ENCODE measurements at regions not wholly inside any gene's neighbourhood (a gene's known extent, or its start where the extent isn't known, plus 50 kb on each side); places are given as distances from the start of the nearest gene placed in this dataset.

DNA sequence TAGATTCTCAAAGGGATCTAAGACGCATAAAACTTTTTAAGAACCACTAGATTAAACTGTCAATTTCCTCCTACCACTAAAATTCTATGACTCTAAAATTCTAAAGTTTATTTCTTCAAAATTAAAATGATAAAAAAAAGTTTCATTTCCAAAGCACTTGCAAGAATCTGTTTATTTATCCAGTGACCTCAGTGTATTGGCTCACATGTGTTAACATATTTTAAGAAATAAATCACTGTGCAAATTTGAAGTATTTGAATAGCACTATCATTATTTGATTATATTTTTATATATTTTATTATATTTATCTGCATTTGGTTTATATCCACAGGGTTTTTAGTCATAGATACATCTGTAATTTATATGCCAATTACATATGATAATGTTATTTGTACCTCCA lies 62.2 kb upstream of the SLC12A2 start:
- no peak overlapping the region for H3K4me3 ChIP-seq (ENCODE audit: low read depth in 2 of 2, low read length in 2 of 2)
- no peak for ATAC-seq
- ChIA-PET CTCF (no interaction called here), POLR2A (no interaction called here)
- intact Hi-C loops (cut with micrococcal nuclease; ENCODE audit: unreplicated experiment) (no loop called here), in situ Hi-C loops (cut with HindIII; ENCODE audit: low pct_unique_long_range_greater_than_20kb, low sequenced_read_pairs) (no loop called here)
- peaks cover 6% of the 10 kb centered on the region; the same call in 1 of the 2 replicates for H3K9me3 ChIP-seq (ENCODE audit: control insufficient read depth, insufficient read depth, low read depth, low read length)
- H3K4me1 ChIP-seq (ENCODE audit: control insufficient read depth, insufficient read depth, low read length), result no peaks in the 10 kb centered on the region
- DNase-seq (ENCODE audit: low read depth, low spot score), result no peak
- no peaks in the 10 kb centered on the region for H3K27me3 ChIP-seq (ENCODE audit: control insufficient read depth, insufficient read depth, low read length)
- H3K27ac ChIP-seq (ENCODE audit: low read length), result no peak overlapping the region
- no peaks in the 10 kb centered on the region; the same call in 1 of the 2 replicates for H3K36me3 ChIP-seq (ENCODE audit: control insufficient read depth, insufficient read depth, low read length)
- no TSS peak for BruUV-seq (replicated peaks)
- TF ChIP-seq, protein P1, sequence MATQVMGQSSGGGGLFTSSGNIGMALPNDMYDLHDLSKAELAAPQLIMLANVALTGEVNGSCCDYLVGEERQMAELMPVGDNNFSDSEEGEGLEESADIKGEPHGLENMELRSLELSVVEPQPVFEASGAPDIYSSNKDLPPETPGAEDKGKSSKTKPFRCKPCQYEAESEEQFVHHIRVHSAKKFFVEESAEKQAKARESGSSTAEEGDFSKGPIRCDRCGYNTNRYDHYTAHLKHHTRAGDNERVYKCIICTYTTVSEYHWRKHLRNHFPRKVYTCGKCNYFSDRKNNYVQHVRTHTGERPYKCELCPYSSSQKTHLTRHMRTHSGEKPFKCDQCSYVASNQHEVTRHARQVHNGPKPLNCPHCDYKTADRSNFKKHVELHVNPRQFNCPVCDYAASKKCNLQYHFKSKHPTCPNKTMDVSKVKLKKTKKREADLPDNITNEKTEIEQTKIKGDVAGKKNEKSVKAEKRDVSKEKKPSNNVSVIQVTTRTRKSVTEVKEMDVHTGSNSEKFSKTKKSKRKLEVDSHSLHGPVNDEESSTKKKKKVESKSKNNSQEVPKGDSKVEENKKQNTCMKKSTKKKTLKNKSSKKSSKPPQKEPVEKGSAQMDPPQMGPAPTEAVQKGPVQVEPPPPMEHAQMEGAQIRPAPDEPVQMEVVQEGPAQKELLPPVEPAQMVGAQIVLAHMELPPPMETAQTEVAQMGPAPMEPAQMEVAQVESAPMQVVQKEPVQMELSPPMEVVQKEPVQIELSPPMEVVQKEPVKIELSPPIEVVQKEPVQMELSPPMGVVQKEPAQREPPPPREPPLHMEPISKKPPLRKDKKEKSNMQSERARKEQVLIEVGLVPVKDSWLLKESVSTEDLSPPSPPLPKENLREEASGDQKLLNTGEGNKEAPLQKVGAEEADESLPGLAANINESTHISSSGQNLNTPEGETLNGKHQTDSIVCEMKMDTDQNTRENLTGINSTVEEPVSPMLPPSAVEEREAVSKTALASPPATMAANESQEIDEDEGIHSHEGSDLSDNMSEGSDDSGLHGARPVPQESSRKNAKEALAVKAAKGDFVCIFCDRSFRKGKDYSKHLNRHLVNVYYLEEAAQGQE (IDR thresholded peaks at IDR 0.05; ENCODE audit: insufficient read depth in 1 of 2, low read depth in 2 of 2, low read length in 1 of 2), result no peak
- TF ChIP-seq POLR2AphosphoS5 (IDR thresholded peaks at IDR 0.05; ENCODE audit: low read depth, low read length) (no peak), SIN3A (IDR thresholded peaks at IDR 0.05; ENCODE audit: borderline replicate concordance, insufficient read depth, low read depth, low read length) (no peak), TCF7L2 (IDR thresholded peaks at IDR 0.05; ENCODE audit: low read depth, low read length) (no peak)
- TF ChIP-seq, protein P2, sequence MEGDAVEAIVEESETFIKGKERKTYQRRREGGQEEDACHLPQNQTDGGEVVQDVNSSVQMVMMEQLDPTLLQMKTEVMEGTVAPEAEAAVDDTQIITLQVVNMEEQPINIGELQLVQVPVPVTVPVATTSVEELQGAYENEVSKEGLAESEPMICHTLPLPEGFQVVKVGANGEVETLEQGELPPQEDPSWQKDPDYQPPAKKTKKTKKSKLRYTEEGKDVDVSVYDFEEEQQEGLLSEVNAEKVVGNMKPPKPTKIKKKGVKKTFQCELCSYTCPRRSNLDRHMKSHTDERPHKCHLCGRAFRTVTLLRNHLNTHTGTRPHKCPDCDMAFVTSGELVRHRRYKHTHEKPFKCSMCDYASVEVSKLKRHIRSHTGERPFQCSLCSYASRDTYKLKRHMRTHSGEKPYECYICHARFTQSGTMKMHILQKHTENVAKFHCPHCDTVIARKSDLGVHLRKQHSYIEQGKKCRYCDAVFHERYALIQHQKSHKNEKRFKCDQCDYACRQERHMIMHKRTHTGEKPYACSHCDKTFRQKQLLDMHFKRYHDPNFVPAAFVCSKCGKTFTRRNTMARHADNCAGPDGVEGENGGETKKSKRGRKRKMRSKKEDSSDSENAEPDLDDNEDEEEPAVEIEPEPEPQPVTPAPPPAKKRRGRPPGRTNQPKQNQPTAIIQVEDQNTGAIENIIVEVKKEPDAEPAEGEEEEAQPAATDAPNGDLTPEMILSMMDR (IDR thresholded peaks at IDR 0.05), result no peak

Measured in Panc1 (cell line).